ENCODE measurements at regions not wholly inside any gene's neighbourhood (a gene's known extent, or its start where the extent isn't known, plus 50 kb on each side); places are given as distances from the start of the nearest gene placed in this dataset.

- Histone ChIP-seq H3K9me3 (ENCODE audit: low read depth, low read length) (no peaks in the 10 kb centered on the region), H2AFZ (ENCODE audit: low read length) (no peak overlapping the region), H4K20me1 (ENCODE audit: insufficient read depth, low read length) (no peaks in the 10 kb centered on the region), H3K4me1 (ENCODE audit: insufficient read depth, low read length) (no peaks in the 10 kb centered on the region), H3K27me3 (ENCODE audit: insufficient read depth, low read length) (no peaks in the 10 kb centered on the region), H3K4me2 (ENCODE audit: insufficient read depth, low read length) (no peak overlapping the region), H3K79me2 (ENCODE audit: insufficient read depth, low read length) (no peaks in the 10 kb centered on the region), H3K27ac (ENCODE audit: low read depth, low read length) (no peak overlapping the region), H3K36me3 (ENCODE audit: insufficient read depth, low read length) (no peaks in the 10 kb centered on the region), H3K4me3 (ENCODE audit: insufficient read depth, low read length) (no peak overlapping the region)
- no peak for DNase-seq (ENCODE audit: insufficient read length, low spot score, missing footprints)
- TF ChIP-seq CTCF (IDR thresholded peaks at IDR 0.05; ENCODE audit: extremely low read depth, low read depth, low read length) = no peak
Measured at GRCh38 chr9:84123648-84124406, 143.2 kb downstream of the RMI1 start.

GRCh38 chr9:84125046-84125445 is 144.4 kb downstream of the RMI1 start:
- Histone ChIP-seq H3K27me3 (ENCODE audit: insufficient read depth, low read length) (no peaks in the 10 kb centered on the region), H4K20me1 (ENCODE audit: insufficient read depth, low read length) (no peaks in the 10 kb centered on the region), H3K36me3 (ENCODE audit: insufficient read depth, low read length) (no peaks in the 10 kb centered on the region), H2AFZ (ENCODE audit: low read length) (no peak overlapping the region), H3K4me2 (ENCODE audit: insufficient read depth, low read length) (no peak overlapping the region), H3K27ac (ENCODE audit: low read depth, low read length) (no peak overlapping the region), H3K4me3 (ENCODE audit: insufficient read depth, low read length) (no peak overlapping the region), H3K4me1 (ENCODE audit: insufficient read depth, low read length) (no peaks in the 10 kb centered on the region), H3K79me2 (ENCODE audit: insufficient read depth, low read length) (no peaks in the 10 kb centered on the region), H3K9me3 (ENCODE audit: low read depth, low read length) (no peaks in the 10 kb centered on the region)
- no peak for TF ChIP-seq CTCF (IDR thresholded peaks at IDR 0.05; ENCODE audit: extremely low read depth, low read depth, low read length)
- no peak for DNase-seq (ENCODE audit: insufficient read length, low spot score, missing footprints)

DNA sequence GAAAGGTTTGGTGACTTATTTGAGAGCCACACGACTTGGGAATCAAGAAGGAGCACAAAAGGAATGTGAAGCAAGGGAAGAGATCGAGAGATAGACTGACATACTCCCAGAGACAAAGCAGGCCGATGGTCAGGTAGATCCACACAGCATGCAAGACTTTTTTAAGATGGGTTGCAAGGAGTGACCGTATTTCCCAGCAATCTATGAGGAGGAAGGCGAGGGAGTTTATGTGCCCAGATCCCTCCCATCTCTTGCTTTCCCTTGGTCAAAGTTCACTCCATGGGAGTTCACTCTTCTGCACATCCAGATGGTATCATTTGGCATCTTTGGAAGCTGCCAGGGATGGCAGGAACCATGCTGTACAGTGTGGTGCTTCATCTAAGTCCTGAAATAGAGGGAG is 148.9 kb downstream of the RMI1 start:
- no peak overlapping the region for H3K27ac ChIP-seq (ENCODE audit: low read depth, low read length)
- no peak overlapping the region for H3K4me3 ChIP-seq (ENCODE audit: insufficient read depth, low read length)
- H3K79me2 ChIP-seq (ENCODE audit: insufficient read depth, low read length) = no peaks in the 10 kb centered on the region
- no peak for TF ChIP-seq CTCF (IDR thresholded peaks at IDR 0.05; ENCODE audit: extremely low read depth, low read depth, low read length)
- no peaks in the 10 kb centered on the region for H3K9me3 ChIP-seq (ENCODE audit: low read depth, low read length)
- H3K4me2 ChIP-seq (ENCODE audit: insufficient read depth, low read length) = no peak overlapping the region
- H3K36me3 ChIP-seq (ENCODE audit: insufficient read depth, low read length) = no peaks in the 10 kb centered on the region
- no peak overlapping the region for H2AFZ ChIP-seq (ENCODE audit: low read length)
- no peaks in the 10 kb centered on the region for H4K20me1 ChIP-seq (ENCODE audit: insufficient read depth, low read length)
- DNase-seq (ENCODE audit: insufficient read length, low spot score, missing footprints) = no peak
- H3K27me3 ChIP-seq (ENCODE audit: insufficient read depth, low read length) = no peaks in the 10 kb centered on the region
- H3K4me1 ChIP-seq (ENCODE audit: insufficient read depth, low read length) = no peaks in the 10 kb centered on the region

GRCh38 chr9:84136119-84136868 is 155.7 kb downstream of the RMI1 start:
- no peak overlapping the region for H3K27ac ChIP-seq (ENCODE audit: low read depth, low read length)
- no peak for DNase-seq (ENCODE audit: insufficient read length, low spot score, missing footprints)
- H3K4me3 ChIP-seq (ENCODE audit: insufficient read depth, low read length) = no peak overlapping the region
- H2AFZ ChIP-seq (ENCODE audit: low read length) = no peak overlapping the region
- H3K4me2 ChIP-seq (ENCODE audit: insufficient read depth, low read length) = no peak overlapping the region
- peaks cover 8% of the 10 kb centered on the region for H3K4me1 ChIP-seq (ENCODE audit: insufficient read depth, low read length)
- no peak for TF ChIP-seq CTCF (IDR thresholded peaks at IDR 0.05; ENCODE audit: extremely low read depth, low read depth, low read length)
- no peaks in the 10 kb centered on the region for H3K9me3 ChIP-seq (ENCODE audit: low read depth, low read length)
- H3K36me3 ChIP-seq (ENCODE audit: insufficient read depth, low read length) = no peaks in the 10 kb centered on the region
- H3K27me3 ChIP-seq (ENCODE audit: insufficient read depth, low read length) = peaks cover 46% of the 10 kb centered on the region
- H3K79me2 ChIP-seq (ENCODE audit: insufficient read depth, low read length) = no peaks in the 10 kb centered on the region
- H4K20me1 ChIP-seq (ENCODE audit: insufficient read depth, low read length) = no peaks in the 10 kb centered on the region

All from osteoblast (primary cell).